Peyer's patch (tissue), 4 donors: ENCODE measurements at regions not wholly inside any gene's neighbourhood (a gene's known extent, or its start where the extent isn't known, plus 50 kb on each side); places are given as distances from the start of the nearest gene placed in this dataset.

Source experiments
- POLR2A ChIP-seq, 2 donors: fragments of 450-650 bp; IDR thresholded peaks; one replicate each; pipeline ENCODE4 v1.5.1; 2017; ENCODE audit warnings: antibody characterized with exemption in 2 of 2, mild to moderate bottlenecking in 2 of 2, moderate library complexity in 2 of 2
- TF ChIP-seq, protein P1 (sequence below), 6 experiments: fragments of 450-650 bp in 4 of 6; fragments of 200-600 bp in 2 of 6; sonication (generic) in 1 of 6; IDR thresholded peaks; one replicate each; pipeline ENCODE4 v1.5.1; 2017 to 2019; ENCODE audit warnings: antibody characterized with exemption in 6 of 6, mild to moderate bottlenecking in 3 of 6, moderate library complexity in 1 of 6

DNA sequence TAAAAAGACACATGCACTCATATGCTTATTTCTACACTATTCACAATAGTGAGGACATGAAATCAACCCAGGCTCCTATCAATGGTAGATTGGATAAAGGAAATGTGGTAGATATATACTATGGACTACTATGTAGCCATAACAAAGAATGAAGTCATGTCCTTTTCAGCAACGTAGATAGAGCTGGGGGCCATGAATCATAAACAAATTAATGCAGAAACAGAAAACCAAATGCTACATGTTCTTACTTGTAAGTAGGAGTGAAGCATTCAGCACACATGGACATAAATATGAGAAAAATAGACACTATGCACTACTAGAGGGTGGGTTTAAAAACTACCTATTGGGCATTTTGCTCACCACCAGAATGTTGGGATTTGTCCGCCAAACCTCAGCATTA lies 278.0 kb upstream of the MIS18BP1 start:
- TF ChIP-seq, protein P1, sequence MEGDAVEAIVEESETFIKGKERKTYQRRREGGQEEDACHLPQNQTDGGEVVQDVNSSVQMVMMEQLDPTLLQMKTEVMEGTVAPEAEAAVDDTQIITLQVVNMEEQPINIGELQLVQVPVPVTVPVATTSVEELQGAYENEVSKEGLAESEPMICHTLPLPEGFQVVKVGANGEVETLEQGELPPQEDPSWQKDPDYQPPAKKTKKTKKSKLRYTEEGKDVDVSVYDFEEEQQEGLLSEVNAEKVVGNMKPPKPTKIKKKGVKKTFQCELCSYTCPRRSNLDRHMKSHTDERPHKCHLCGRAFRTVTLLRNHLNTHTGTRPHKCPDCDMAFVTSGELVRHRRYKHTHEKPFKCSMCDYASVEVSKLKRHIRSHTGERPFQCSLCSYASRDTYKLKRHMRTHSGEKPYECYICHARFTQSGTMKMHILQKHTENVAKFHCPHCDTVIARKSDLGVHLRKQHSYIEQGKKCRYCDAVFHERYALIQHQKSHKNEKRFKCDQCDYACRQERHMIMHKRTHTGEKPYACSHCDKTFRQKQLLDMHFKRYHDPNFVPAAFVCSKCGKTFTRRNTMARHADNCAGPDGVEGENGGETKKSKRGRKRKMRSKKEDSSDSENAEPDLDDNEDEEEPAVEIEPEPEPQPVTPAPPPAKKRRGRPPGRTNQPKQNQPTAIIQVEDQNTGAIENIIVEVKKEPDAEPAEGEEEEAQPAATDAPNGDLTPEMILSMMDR (IDR thresholded peaks at IDR 0.05) = no peak
- TF ChIP-seq POLR2A (IDR thresholded peaks at IDR 0.05) = no peak
